PC-9 (cell line): ENCODE measurements at regions not wholly inside any gene's neighbourhood (a gene's known extent, or its start where the extent isn't known, plus 50 kb on each side); places are given as distances from the start of the nearest gene placed in this dataset.

Experiments
- EZH2 ChIP-seq: fragments of 200-600 bp; sonication (generic); IDR thresholded peaks from 2 replicates; pipeline ENCODE4 v1.8.0; 2017; ENCODE audit warnings: antibody characterized with exemption, low read depth
- TF ChIP-seq, protein P1 (sequence below): fragments of 200-600 bp; sonication (generic); conservative IDR thresholded peaks from 2 replicates; pipeline ENCODE4 v1.6.1; 2017; ENCODE audit warnings: mixed run types, antibody characterized with exemption, mild to moderate bottlenecking, moderate library complexity

DNA sequence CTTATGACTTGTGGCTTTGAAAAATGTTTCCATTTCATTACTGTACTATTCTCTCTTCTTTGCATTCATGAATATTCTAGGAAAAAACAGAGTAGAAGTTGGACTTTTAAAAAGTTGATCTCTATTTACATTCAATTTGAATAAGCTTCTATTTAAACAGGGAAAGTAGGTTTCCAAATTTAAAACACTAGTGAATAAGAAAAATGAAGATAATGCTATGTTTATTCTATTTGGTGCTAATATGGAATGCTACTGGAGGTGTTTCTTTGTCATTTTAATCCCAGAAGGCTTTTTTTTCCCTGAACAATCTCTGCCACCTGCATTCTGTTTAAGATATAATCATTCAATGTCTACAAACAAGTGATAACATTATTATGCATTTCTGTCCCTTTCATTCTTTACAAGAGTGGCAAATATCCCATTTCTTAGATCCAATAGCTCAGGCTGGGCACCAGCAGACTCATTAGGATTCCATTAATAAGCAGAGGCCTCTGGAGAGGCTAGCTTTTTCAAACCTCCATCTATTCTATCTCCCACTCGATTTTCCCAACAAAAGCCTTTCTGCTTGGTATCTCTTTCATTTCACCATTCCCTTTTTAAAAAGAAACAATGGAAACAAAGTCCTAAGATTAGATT is 1001.6 kb upstream of the CDH8 start:
- TF ChIP-seq, protein P1, sequence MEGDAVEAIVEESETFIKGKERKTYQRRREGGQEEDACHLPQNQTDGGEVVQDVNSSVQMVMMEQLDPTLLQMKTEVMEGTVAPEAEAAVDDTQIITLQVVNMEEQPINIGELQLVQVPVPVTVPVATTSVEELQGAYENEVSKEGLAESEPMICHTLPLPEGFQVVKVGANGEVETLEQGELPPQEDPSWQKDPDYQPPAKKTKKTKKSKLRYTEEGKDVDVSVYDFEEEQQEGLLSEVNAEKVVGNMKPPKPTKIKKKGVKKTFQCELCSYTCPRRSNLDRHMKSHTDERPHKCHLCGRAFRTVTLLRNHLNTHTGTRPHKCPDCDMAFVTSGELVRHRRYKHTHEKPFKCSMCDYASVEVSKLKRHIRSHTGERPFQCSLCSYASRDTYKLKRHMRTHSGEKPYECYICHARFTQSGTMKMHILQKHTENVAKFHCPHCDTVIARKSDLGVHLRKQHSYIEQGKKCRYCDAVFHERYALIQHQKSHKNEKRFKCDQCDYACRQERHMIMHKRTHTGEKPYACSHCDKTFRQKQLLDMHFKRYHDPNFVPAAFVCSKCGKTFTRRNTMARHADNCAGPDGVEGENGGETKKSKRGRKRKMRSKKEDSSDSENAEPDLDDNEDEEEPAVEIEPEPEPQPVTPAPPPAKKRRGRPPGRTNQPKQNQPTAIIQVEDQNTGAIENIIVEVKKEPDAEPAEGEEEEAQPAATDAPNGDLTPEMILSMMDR = no peak
- no peak for TF ChIP-seq EZH2
